GM19372 (cell line): ENCODE measurements at regions not wholly inside any gene's neighbourhood (a gene's known extent, or its start where the extent isn't known, plus 50 kb on each side); places are given as distances from the start of the nearest gene placed in this dataset.

Experiments
- ATAC-seq: cut with Tn5 transposase; IDR thresholded peaks from one replicate; pipeline ENCODE4 v1.9.1; 2021; ENCODE audit warnings: mild to moderate bottlenecking, low read depth, moderate library complexity; ENCODE audit not compliant: unreplicated experiment

DNA sequence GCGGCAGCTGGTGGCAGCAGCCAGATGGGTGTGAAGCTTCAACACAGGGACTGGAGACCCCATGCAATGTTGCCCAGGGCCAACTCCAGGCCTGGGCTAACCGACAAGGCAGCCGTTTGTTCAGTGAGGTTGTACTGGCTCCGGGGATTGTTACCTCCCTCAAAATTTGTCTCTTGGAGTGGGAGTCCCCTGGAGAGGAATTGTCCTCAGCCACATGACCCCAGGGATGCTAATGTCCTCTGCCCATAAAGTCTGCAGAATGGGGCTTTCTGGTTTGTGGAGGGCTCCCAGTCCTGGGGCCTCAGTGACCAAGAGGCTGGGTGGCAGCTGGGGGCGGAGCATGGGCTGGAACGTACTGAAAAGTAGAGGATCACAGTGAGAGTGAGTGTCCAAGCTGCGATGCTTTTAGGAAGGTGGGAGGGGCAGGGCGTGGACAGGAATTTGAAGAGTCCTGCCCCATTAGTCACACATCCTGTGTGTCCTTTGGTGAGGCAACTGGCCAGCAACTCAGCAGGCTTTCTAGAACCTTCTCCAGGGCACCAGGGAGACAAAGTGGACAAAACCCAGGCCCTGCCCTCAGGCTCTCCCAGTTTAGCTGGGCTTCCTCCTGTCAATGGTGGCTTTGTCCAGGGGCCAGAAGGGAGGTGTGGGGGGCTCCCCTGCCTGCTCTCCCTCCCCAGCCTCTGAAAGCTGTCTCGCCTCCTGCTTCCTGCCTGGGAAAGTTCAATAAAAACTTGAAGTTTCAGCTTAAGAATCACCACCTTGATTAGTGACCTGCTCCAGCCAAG lies 114.0 kb downstream of the NSG2 start:
- ATAC-seq, result no peak

DNA sequence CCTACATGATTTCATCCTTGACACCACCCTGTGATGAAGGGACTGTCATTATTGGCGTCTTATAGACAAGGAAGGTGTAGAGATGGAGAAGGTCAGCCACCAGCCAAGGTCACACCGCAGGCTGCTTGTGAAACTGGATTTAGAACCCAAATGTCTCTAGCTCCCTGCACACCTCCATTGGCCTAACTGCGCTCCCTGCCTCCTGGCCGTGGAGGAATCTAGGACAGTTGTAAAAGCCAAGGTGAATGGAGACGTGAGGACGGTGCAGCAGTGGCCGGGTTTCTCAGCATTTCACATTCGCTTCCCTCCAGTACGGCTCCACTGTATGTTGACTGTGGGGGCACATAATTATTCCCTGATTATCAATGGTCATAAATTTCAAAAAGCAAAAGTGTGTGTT lies 119.9 kb downstream of the NSG2 start:
- no peak for ATAC-seq

DNA sequence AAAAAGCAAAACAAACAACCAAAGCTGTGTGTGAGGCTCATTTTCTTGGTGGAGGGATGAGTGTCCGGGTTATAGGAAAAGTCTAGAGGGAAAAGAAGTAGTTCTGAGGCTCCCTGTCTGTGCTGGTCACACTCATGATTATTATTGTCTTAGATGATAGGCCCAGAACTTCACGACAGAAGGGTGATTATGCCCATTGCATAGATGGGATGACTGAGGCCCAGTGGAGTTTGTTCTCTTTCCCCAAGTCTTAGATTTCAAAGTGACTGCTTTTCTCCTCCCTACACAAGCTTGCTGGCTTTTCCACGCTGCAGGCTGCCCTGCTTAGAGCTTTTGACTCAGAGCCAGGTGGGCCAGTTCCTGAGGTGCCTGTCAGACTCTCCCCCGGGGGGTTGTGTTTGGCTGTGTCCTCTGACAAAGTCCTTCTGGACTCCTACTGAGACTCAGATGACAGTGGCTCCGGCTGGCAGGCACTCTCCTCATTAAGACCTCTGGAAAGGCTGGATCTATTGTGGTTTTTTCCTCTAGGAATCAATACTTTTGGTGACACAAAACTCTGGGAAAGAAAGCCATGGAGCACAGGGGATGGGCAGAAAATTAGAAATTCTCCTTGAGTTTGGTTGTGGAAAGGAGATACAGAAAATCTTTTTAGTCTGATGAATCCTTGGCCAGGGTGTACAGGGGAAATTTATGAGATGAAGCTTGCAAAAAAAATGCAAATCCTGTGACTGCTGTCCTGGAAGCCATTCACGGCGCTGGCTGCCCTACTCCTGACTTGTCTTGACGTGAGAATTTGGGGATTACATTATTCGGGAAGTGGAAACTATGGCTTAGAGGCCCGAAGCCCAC lies 120.9 kb downstream of the NSG2 start:
- no peak for ATAC-seq

DNA sequence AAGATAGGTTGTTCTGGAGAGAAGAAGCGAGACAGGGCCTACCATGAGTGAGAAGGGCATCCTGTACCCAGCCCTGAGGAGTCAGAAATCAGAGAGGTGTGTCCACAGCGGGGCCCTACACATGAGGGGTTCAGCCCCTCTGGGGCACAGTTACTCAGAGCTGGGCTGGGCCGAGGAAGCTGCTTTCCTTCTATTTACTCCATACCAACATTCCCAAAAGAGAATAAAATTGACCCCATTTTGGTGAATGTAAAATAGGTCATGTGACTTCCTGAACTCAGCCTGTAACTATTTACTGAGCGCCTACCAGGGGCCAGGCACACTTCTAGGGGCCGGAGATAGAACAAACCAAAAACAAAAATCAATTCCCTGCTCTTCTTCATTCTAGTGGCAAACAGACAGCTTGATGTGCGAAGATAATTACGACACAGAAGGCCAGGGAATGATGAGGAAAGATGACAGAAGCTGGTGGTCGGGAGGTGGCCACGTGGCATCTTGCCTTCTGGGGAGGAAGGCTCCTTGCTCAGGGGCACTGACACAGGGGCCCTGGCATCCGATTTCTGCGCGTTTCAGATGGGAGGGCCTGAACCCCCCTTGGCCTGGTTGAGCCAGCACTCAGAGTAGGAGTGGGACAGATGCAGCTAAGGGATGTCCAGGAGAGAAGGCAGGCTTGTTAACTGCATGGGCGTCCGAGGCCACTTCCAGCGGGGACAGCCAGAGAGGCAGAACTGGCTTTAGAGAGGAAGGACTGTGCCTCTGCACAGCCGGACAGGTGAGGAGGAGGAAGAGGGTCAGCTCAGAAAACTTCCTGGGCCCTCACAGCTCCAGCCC lies 121.8 kb downstream of the NSG2 start:
- no peak for ATAC-seq

DNA sequence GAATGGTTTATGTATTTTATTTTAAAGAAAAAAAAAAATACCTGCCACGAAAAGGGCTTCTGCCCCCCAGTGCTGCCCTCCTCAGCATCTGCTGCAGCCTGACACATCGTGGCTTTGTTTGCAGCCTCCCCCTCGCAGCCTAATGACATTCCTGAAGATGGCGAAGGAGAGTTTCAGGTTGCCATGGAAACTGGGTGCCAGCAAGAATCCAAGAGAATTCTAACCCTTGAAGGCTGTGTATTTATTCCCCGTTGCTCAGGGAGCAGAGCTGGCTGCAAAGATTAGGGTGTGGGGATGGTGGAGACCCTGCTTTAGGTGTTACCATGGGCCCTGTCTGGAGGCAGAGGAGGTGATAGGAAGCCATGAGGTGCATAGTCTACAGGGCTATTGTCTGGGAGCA lies 126.6 kb downstream of the NSG2 start:
- no peak for ATAC-seq

DNA sequence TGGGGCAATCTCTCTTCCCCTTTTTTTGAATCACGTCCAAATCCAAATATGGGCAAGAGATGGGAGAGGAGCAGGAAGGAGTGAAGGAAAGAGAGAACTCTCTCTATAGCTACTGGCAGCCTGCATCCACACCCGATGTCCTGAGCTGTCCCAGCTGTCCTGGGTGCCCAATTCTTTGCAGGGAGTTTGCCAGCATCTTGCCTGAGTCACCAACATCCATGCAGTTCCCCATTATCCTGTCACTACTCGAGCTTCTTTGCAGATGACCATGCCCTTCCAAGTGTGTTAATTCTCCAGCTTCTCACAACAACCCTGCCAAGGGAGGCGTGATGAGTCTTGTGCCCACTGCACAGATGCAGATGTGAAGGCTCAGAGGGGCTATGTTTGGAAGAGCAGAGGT lies 127.1 kb downstream of the NSG2 start:
- no peak for ATAC-seq

DNA sequence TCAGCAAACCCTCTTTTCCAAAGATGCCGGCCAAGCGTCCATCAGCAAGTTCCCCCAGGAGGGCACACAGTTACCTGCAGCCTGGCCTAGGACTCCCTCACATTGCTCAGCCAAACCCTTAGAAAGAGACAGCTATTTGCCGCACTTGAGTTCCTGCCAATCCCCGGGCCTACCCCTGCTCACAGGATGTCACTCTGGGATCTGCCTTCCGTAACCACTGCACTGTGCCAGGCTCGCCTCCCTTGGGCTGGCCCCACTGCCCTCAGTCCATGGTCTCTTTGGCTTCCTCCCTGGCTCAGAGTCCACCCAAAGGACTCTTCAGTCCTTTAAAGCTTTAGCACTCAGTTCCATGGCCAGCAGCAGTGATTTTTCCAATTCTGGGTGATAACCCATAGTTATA lies 128.3 kb downstream of the NSG2 start:
- ATAC-seq, result no peak

DNA sequence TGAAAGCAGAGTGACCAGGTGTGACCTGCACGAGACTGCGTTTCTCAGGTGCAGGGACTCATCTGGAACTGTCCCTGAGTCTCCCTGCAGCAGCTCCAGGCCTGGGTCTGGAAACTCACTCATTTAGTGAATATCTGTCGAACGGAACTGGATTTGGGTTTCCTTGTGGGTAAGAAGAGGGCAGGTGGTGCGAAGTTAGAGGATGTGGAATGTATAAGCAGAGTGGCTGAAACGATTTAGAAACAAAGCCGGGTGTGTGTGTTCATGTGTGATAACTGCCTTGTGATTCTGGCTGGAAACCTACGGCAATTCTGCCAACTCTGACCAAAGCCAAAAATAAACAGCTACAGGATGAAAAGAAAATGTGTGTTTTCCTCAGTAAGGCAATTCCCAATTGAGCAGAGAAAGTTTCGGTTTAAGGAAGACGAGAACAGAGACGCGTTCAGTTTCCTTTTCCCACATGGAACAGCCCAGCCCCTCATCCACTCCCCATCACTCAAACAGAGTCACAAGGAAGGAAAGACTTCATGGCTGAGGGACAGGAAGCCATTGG lies 130.3 kb downstream of the NSG2 start:
- no peak for ATAC-seq

DNA sequence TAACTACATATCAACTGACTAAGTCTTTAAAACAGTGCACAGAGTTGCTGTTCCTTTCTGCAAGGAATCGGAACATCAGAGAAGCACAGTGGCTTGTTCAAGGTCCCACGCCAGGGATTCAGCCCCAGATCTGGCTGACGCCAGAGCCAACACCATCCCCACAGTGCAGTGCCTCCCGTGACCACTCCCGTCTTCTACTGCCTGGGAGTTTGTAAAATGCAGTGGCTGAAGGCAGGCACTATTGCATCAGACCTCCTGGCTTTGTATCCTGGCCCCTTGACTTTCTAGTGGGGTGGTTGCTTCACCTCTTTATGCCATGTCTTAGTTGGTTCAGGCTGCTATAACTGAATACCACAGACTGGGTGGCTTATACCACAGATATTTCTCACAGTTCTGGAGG lies 131.0 kb downstream of the NSG2 start:
- no peak for ATAC-seq

DNA sequence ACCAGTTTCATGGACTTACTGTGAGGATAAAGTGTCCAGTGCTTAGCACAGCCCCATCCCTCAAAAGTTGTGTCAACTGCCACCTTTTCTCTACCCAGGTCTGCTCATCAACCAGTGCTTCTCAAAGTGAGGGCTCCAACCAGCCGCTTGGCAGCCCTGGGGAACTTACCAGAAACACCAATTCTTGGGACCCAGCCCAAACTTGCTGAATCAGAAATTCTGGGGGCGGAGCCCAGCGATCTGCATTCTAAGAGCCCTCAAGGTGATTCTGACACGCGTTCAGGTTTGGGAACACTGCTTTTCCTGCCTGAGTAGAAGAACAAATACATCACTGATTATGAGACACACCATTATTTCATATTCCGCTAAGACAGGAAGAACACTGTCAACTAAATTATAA lies 132.0 kb downstream of the NSG2 start:
- no peak for ATAC-seq

DNA sequence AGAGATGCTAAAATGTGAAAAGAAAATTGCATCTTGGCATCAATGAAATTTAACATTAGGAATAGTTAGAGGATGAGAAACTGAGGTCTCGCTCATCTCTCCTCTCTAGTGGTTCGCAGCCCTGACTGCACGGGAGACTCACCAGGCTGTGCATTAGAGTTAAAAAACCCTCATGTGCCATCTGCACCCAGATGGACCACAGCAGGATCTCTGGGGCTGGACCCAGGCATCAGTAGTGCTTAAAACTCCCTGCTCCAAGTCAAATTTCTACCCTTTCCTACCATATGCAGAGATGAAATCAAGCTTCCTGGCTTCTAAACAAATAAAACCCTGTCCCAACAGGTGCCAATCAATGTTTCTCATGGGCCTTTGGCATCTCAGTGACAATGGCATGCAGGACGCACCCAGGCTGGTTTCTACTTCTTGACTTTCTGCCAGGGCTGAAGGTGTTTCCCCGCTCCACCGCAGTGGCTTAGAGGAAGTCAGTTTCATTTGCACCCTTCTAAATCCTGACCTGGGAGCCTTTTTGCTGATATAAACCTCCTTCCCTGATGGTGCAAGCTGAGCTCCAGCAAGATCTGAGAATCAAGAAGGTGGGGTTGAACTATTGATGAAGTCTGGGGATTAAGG lies 132.6 kb downstream of the NSG2 start:
- no peak for ATAC-seq

DNA sequence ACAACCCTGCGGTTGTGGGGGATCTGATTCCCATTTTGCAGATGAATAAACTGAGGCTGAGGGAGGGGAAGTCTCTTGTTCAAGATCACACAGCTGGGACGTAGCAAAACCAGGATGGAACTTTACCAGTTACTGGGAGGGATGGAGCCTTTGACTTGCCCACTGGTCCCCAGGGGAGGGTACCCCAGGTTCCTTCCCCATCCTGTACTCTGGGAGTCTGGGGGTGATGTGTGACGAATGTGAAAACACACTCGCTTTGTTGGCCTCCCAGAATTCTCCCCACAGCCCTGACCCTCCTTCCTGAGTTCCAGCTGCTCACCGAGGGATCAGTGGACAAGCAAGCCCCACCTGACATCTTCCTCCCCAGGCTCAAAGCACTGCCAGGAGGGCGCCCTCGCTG lies 135.1 kb downstream of the NSG2 start:
- no peak for ATAC-seq

DNA sequence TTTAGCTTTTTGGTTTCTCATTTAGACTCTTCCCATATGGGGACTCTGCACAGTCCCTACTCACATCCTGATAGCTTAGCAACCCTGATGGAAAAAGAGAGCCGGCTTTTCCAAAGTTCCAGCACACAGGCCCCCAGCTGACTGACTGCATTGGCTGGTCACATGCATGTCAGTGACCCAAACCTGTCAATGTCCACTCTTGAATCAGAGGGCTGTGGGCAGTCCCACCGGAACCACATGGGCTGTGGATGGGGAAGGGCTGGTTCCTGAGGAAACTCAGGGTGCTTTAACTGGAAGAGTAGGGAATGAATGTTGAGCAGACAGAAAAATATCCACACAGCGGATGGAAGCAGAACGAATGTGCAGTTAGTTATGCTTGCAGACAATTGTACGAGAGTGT lies 136.6 kb downstream of the NSG2 start:
- ATAC-seq, result no peak

DNA sequence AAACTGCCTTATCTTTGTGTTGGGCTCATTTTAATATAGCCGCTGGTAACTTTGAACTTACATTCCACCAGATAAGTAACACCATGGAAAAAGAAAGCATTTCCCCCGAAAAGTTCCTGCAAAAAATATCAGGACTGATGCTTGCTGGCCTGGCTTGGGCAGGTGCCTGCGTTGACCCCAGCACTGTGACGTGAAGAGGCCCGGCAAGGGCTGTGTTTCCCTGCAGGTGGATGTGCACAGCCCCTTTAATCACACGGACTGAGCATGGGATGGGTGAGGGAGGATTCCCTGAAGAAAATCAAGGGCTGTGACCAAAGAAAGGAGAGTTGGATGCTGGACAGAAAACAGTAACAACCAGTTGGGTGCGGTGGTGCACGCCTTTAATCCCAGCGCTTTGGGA lies 138.2 kb downstream of the NSG2 start:
- ATAC-seq, result no peak

DNA sequence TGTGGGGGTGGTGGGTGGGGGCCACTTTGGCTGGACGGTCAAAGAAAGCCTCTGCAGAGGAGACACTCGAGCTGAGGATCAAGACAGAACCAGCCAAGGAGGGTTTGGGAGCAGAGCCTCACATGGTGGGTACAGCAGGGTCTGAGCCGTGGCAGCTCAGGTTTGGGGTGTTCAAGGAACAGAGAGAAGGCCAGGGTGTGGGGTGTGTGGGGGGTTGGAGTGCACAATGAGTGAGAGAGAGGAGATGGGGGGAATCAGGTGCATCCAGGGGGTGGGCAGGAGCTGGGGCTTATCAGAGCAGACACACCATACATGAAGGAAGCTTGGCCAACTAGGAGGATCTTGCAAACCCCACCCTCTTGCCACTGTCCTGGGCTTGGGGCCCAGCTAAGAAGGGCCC lies 140.0 kb downstream of the NSG2 start:
- no peak for ATAC-seq

DNA sequence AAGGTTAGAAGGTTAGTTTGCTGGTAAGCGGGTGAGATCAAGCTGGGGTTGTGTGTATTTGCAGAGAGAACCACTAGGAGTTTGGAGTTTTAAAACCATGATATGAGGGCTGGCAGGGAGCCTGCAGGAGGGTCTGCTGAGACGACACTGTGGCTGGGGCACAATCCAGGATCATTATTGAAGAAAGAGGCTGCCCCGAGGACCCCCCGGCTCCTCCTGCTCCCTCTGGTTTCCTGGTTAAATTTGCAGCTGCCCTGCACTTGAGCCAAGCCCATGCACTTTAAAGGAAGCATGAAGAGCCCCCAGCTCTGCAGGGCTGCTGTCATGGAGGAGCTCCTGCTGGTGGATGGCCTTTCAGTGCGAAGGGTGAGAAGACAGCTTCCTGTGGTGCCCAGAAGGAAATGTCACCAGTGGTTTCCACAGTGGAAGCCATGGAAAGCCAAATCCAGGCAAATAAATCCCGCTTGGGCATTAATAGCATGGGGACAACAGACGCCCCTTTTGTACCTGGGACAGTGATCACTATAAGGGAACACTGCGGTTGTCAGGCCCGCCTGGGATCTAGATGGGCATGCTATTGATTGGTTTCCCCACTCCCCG lies 140.7 kb downstream of the NSG2 start:
- no peak for ATAC-seq

DNA sequence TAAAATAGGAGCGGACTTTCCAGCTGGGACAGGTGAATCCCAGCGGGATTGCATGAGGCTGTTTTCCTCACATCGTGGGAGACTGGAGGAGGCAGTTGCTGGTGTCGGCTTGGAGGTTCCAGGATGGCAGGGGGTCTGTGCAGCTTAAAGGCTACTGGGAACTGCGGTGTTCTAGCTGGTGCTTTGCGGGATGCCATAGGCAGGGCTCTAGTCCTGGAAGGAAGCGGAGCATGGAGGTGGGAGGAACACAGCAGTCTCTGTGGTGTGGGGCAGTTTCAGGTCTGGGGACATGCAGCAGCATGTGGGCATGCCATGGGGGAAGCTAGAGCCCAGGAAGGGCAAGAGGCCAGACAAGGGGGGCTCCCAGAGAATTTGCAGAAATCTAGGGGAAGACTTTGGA lies 141.5 kb downstream of the NSG2 start:
- no peak for ATAC-seq

DNA sequence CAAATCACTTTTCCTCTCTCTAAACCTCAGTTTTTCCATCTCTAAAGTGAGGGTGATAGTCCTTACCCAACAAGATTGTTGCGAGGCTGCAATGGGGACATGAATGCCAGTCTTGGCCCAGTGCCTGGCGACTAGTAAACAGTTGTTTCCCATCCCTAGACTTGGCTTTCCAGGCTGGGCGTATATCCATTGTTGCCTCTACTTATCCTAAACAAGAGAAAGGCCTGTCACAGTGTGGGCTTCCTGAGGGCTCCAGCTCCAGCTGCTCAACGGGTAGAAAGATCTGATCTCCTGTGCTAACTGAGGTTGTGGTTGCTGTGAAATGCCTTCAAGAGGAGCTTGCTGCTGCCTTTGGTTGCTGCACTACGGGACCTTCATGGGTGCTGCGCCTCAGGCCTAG lies 142.0 kb downstream of the NSG2 start:
- no peak for ATAC-seq

DNA sequence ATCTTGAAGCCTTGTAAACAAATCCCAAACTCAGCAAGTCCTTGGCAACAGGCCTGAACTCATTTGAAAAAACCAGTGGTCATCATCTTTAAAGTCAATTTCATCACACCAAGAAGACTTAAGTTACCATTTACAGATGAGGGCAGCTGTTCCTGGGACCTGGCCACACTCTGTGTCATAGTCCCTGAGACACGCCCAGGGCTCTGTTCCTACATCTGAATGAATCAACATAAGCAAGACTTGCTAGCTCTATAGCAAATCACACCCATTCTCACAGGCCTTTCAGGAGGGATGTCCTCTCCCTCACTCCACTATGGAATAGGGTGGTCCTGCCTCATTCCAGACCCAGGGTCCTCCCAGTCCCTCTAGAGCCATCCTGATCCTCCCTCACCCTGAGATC lies 142.8 kb downstream of the NSG2 start:
- no peak for ATAC-seq
